Mucosa of rectum (tissue), 2 donors: ENCODE measurements at regions not wholly inside any gene's neighbourhood (a gene's known extent, or its start where the extent isn't known, plus 50 kb on each side); places are given as distances from the start of the nearest gene placed in this dataset.

Experiments
- H3K27ac ChIP-seq, 2 donors: one replicate each; pipeline ENCODE4 v1.7.0; 2013; ENCODE audit warnings: inconsistent platforms in 2 of 2, low read depth in 2 of 2, low read length in 2 of 2
- H3K27me3 ChIP-seq, 2 donors: one replicate each; pipeline ENCODE4 v1.7.0; 2013; ENCODE audit warnings: low read length in 2 of 2; ENCODE audit not compliant: control insufficient read depth in 2 of 2, insufficient read depth in 2 of 2
- H3K36me3 ChIP-seq, 2 donors: one replicate each; pipeline ENCODE4 v1.7.0; 2013; ENCODE audit warnings: low read length in 2 of 2; ENCODE audit not compliant: control insufficient read depth in 2 of 2, insufficient read depth in 2 of 2
- H3K4me1 ChIP-seq, 2 donors: one replicate each; pipeline ENCODE4 v1.7.0; 2013; ENCODE audit warnings: low read length in 2 of 2, mild to moderate bottlenecking in 1 of 2; ENCODE audit not compliant: control insufficient read depth in 2 of 2, insufficient read depth in 2 of 2
- H3K4me3 ChIP-seq, 2 donors: one replicate each; pipeline ENCODE4 v1.7.0; 2013; ENCODE audit warnings: low read length in 2 of 2
- H3K9ac ChIP-seq, 2 donors: one replicate each; pipeline ENCODE4 v1.7.0; 2013; ENCODE audit warnings: low read length in 2 of 2, low read depth in 1 of 2, mild to moderate bottlenecking in 1 of 2
- H3K9me3 ChIP-seq, 2 donors: one replicate each; pipeline ENCODE4 v1.7.0; 2013; ENCODE audit warnings: low read length in 2 of 2; ENCODE audit not compliant: control insufficient read depth in 2 of 2
- donor health status: healthy.
- donor health status: Normal muscosa, but diverticular disease.

- Histone ChIP-seq H3K9me3 (no peaks in the 10 kb centered on the region), H3K9ac (no peak overlapping the region), H3K36me3 (no peaks in the 10 kb centered on the region), H3K27me3 (no peaks in the 10 kb centered on the region), H3K4me3 (no peak overlapping the region), H3K4me1 (peaks cover 6 to 10% of the 10 kb centered on the region in 2 donors), H3K27ac (no peak overlapping the region)
Measured at GRCh38 chr18:49681387-49681786, 119.5 kb downstream of the LIPG start.

- Histone ChIP-seq H3K27ac (no peak overlapping the region), H3K36me3 (no peaks in the 10 kb centered on the region), H3K9me3 (no peaks in the 10 kb centered on the region), H3K27me3 (no peaks in the 10 kb centered on the region), H3K9ac (no peak overlapping the region), H3K4me1 (peaks cover 6 to 10% of the 10 kb centered on the region in 2 donors), H3K4me3 (no peak overlapping the region)
Measured at GRCh38 chr18:49678440-49678839, 116.6 kb downstream of the LIPG start.

GRCh38 chr18:49677762-49678413 lies 116.0 kb downstream of the LIPG start:
- no peaks in the 10 kb centered on the region for H3K9me3 ChIP-seq
- H3K9ac ChIP-seq, result no peak overlapping the region
- H3K27ac ChIP-seq, result no peak overlapping the region
- peaks cover 6 to 10% of the 10 kb centered on the region in 2 donors for H3K4me1 ChIP-seq
- no peak overlapping the region for H3K4me3 ChIP-seq
- no peaks in the 10 kb centered on the region for H3K27me3 ChIP-seq
- no peaks in the 10 kb centered on the region for H3K36me3 ChIP-seq

GRCh38 chr18:49677081-49677480 lies 115.2 kb downstream of the LIPG start:
- H3K4me1 ChIP-seq, result peaks cover 6 to 10% of the 10 kb centered on the region in 2 donors
- no peak overlapping the region for H3K27ac ChIP-seq
- no peaks in the 10 kb centered on the region for H3K9me3 ChIP-seq
- no peak overlapping the region for H3K4me3 ChIP-seq
- H3K9ac ChIP-seq, result no peak overlapping the region
- H3K27me3 ChIP-seq, result no peaks in the 10 kb centered on the region
- no peaks in the 10 kb centered on the region for H3K36me3 ChIP-seq

DNA sequence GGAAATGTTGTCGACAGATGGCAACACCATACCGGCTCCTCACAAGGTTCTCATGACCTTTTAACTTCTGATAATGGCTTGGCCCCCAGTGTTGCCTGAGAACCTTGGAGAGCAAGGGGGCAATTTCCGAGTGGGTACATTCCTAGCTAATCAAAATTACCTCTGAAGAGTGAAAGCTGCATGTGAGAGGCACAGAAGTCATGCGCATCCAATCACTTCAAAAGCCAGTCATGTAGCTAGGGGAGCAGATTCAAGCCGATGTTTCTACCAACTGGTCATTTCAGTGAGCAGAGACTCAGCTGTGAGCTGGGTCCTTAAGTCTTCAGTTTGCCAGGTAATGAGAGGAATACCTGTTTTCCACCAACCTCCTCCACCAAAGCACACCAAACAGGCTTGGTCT lies 111.4 kb downstream of the LIPG start:
- Histone ChIP-seq H3K36me3 (no peaks in the 10 kb centered on the region), H3K27ac (no peak overlapping the region), H3K9me3 (no peaks in the 10 kb centered on the region), H3K4me1 (peaks cover under 1 to 4% of the 10 kb centered on the region in 2 donors), H3K27me3 (no peaks in the 10 kb centered on the region), H3K4me3 (no peak overlapping the region), H3K9ac (no peak overlapping the region)

- no peak overlapping the region for H3K9ac ChIP-seq
- no peaks in the 10 kb centered on the region for H3K36me3 ChIP-seq
- H3K4me1 ChIP-seq, result no peaks in the 10 kb centered on the region
- no peaks in the 10 kb centered on the region for H3K27me3 ChIP-seq
- no peaks in the 10 kb centered on the region for H3K9me3 ChIP-seq
- no peak overlapping the region for H3K4me3 ChIP-seq
- H3K27ac ChIP-seq, result no peak overlapping the region
Measured at GRCh38 chr18:49672853-49673252, 111.0 kb downstream of the LIPG start.

- H3K27me3 ChIP-seq, result no peaks in the 10 kb centered on the region
- no peak overlapping the region for H3K27ac ChIP-seq
- H3K4me3 ChIP-seq, result no peak overlapping the region
- H3K4me1 ChIP-seq, result peaks cover 4 to 7% of the 10 kb centered on the region in 2 donors
- no peak overlapping the region for H3K9ac ChIP-seq
- H3K36me3 ChIP-seq, result no peaks in the 10 kb centered on the region
- no peaks in the 10 kb centered on the region for H3K9me3 ChIP-seq
Measured at GRCh38 chr18:49669403-49669802, 107.5 kb downstream of the LIPG start.

DNA sequence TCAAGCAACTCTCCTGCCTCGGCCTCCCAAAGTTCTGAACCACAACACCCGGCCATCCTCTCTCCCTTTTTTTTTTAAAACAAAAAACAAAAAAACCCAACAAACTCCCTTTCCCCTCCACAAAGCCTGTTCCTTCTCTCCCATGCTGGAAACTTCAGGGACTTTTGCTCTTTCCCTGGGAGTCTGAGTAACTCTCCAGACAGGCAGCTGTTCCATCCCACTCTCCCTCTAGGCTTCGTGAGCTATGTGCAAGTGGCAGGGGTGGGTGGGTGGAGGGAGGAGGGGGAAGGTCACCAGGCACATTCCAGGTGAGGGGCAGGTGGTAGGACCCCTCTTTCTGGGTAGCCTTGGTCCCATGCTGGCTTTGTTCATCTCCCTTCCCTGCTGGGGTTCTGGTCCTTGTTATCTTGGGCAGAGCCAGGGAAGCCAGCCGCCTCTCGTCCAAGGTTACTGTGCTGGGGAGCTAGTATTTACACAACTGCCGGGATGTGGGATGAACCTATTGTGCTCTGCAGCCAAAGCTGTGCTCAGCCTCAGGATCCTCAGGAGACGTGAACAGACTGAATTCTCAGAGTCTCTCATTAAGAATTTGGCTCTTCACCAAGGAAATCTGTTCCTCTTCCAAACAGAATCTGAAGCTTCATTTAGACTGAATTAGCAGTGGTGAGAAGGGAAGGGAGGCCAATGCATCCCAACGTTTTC lies 106.9 kb downstream of the LIPG start:
- H3K36me3 ChIP-seq, result no peaks in the 10 kb centered on the region
- H3K27me3 ChIP-seq, result no peaks in the 10 kb centered on the region
- H3K4me3 ChIP-seq, result no peak overlapping the region
- no peak overlapping the region for H3K9ac ChIP-seq
- H3K4me1 ChIP-seq, result peaks cover 7 to 12% of the 10 kb centered on the region in 2 donors
- no peak overlapping the region for H3K27ac ChIP-seq
- no peaks in the 10 kb centered on the region for H3K9me3 ChIP-seq

GRCh38 chr18:49667462-49667861 lies 105.6 kb downstream of the LIPG start:
- Histone ChIP-seq H3K4me3 (no peak overlapping the region), H3K9ac (no peak overlapping the region), H3K27ac (no peak overlapping the region), H3K36me3 (no peaks in the 10 kb centered on the region), H3K4me1 (peaks cover 12 to 18% of the 10 kb centered on the region in 2 donors), H3K27me3 (no peaks in the 10 kb centered on the region), H3K9me3 (no peaks in the 10 kb centered on the region)

DNA sequence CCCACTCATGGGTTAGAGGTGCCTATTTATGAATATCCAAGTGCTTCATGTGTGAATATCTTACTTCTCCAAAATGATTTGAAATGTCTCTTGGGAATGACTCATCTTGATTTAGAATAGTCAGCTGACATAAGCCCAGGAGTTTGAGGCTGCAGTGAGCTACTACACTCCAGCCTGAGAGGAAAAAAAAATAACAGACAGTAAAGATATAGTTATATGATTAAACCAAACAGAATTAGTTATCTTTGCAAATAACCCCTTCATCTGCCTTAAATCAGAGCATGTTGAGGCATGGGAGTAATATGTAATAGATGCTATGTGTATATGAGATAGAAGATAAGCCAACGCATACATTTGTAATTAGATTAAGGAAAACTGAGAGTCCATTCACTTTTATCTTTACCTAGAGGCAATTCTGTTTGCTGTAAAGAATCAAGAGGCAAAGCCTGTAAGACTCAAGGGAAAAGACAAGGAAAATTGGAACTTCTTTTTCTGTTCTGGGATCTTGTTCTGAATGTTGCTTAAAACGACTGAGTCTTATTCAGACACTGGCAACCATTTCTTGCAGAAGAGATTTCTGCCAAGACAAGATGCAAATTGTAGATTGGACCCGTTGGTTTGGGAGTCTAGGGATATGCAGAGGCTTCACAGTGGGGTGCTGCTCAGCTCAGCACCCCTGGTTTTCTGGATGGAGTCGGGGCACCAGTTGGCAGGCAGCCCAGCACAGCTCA lies 104.4 kb downstream of the LIPG start:
- Histone ChIP-seq H3K27ac (no peak overlapping the region), H3K9ac (no peak overlapping the region), H3K9me3 (no peaks in the 10 kb centered on the region), H3K36me3 (no peaks in the 10 kb centered on the region), H3K4me1 (peaks cover 12 to 18% of the 10 kb centered on the region in 2 donors), H3K4me3 (no peak overlapping the region), H3K27me3 (no peaks in the 10 kb centered on the region)
